ENCODE measurements at regions not wholly inside any gene's neighbourhood (a gene's known extent, or its start where the extent isn't known, plus 50 kb on each side); places are given as distances from the start of the nearest gene placed in this dataset.

DNA sequence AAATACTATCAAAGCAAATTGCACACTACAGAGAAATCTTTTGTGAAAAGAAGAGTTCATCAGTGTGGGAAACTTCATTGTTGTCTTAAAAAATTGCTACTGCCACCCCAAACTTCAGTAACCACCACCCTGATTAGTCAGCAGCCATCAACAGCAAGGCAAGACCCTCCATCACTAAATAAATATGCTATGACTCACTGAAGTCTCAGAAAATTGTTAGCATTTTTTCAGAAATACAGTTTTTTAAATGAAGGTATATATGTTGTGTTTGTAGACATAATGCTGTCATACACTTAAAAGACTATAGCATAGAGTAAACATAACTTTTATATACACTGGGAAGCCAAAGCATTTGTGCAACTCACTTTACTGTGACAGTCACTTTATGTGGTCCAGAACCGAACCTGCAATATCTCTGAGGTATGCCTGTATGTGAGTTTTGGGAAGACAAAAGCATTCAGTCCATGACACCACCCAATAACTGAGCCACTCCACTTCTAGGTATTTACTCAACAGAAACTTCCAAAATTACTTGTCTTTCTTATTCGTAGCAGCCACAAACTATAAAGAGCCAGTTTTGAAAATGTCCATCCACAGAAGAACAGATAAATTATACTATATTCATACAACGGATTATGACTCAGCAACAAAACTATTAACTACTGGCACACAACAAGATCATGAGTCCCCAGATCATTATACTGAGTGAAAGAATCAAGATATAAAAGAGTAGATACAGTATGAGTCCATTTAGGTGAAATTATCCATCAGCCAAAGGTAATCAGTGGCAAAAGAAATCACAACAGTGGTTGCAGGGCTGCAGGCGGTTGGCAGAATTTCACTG lies 649.6 kb downstream of the BCL11B start:
- TF ChIP-seq, protein P1, sequence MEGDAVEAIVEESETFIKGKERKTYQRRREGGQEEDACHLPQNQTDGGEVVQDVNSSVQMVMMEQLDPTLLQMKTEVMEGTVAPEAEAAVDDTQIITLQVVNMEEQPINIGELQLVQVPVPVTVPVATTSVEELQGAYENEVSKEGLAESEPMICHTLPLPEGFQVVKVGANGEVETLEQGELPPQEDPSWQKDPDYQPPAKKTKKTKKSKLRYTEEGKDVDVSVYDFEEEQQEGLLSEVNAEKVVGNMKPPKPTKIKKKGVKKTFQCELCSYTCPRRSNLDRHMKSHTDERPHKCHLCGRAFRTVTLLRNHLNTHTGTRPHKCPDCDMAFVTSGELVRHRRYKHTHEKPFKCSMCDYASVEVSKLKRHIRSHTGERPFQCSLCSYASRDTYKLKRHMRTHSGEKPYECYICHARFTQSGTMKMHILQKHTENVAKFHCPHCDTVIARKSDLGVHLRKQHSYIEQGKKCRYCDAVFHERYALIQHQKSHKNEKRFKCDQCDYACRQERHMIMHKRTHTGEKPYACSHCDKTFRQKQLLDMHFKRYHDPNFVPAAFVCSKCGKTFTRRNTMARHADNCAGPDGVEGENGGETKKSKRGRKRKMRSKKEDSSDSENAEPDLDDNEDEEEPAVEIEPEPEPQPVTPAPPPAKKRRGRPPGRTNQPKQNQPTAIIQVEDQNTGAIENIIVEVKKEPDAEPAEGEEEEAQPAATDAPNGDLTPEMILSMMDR (IDR thresholded peaks at IDR 0.05): no peak

DNA sequence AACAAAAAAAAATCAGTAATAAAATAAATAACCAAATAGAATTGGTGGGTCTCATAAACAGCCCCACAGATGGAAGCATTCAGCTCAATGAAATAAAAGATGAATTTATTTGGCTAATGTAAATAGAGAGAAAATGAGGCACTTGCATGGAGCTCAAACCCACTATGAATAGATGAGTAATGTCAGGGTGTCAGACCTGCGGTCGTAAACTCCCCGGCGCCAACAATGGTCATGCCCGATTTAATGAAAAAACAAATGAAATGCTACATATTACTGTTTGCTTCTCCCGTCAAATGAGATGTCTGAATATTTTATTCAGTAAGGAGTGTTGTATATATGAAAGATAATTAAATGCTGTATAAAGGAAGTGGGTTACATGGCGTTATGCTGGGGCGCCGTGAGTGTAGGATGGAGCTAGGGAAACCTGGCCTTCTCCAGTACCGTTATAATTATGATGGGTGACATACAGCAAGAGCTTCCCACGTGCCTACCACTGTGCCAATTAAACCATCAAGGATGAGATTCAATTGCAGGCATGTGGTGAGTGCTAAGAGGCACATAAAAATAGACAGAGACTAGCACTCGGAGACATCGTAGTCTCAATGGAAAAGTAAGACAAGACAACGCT lies 648.1 kb downstream of the BCL11B start:
- no peak overlapping the region for H3K27ac ChIP-seq
- no peak for TF ChIP-seq ZFX (IDR thresholded peaks at IDR 0.05; ENCODE audit: borderline replicate concordance)
- TF ChIP-seq, protein P1 (IDR thresholded peaks at IDR 0.05): no peak

More for the DNA sequence above, 649.6 kb downstream of the BCL11B start:
- no peak overlapping the region for H3K27ac ChIP-seq

DNA sequence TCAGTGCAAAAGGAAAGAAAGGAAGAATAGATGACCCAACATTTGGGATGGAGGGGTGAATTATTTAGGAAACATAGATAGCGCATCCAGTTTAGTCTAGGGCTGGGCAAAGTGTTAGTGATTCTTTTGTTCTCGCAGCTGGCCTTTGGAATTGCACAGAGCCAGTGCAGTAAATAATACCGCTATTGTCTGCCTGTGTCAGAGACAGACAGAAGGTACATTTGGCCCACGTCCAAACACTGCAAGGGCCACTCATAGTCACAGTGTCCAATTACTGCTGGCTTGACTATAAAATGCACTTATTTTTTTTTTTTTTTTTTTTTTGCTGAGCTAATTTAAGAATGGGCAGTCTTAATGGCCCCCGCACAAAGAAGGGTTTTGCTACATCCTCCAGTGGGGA lies 638.6 kb downstream of the BCL11B start:
- TF ChIP-seq, protein P1 (IDR thresholded peaks at IDR 0.05): no peak
- no peak overlapping the region for H3K27ac ChIP-seq

DNA sequence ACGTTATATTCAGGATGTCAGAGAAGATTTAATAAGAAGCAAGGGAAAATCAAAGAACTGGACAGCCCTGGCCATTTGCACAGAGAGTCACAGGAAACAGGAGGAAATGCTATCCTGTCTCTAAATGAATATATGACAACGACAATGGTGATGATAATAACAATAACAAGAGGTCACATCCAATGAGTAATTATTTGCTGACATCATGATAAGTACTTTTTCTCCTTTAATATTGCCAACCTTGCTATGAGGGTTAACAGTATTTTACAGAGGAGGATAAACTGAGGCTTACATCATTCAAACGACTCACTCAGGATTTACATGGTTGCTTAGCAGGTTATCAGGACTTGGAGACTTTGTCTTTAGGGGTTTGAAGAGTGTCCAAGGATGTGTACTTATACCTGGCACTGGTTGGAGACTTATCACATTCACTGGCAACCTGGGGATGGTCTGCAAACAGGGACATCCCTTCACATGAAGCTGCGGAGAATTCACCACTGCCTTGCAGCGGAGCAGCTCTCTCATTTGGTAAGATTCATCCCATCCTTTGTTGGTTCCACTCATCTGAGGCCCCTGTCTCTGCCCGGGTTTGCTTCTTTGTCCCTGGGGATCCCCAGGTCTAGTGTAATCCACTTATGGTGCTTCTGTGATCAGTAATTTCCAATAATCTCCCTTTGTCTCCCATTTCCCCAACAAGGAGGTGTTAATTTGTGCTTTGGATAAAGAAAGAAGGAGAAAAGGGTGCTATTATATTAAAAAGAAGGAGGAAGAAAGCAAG lies 637.8 kb downstream of the BCL11B start:
- no peak overlapping the region for H3K27ac ChIP-seq
- TF ChIP-seq, protein P1 (IDR thresholded peaks at IDR 0.05): no peak
- TF ChIP-seq ZFX (IDR thresholded peaks at IDR 0.05; ENCODE audit: borderline replicate concordance): no peak

DNA sequence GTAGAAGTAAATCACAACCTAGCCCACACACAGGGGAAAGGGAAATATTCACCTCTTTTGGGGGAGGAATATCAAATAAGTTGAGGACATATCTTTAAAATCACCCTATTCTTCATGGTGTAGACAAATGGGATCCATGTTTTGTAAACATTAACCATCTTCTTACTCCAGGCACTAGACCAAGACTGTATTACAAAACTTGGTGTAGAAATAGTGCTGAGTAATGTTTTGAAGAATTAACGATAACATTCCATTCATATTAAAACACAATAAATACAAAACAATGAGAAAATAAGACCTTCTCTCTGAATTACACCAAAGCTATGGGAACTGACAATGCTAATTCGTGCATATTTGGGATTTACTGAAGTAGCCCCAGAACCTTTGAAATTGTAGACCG lies 633.6 kb downstream of the BCL11B start:
- H3K27ac ChIP-seq: no peak overlapping the region
- TF ChIP-seq ZFX (IDR thresholded peaks at IDR 0.05; ENCODE audit: borderline replicate concordance): no peak
- TF ChIP-seq, protein P1 (IDR thresholded peaks at IDR 0.05): no peak

DNA sequence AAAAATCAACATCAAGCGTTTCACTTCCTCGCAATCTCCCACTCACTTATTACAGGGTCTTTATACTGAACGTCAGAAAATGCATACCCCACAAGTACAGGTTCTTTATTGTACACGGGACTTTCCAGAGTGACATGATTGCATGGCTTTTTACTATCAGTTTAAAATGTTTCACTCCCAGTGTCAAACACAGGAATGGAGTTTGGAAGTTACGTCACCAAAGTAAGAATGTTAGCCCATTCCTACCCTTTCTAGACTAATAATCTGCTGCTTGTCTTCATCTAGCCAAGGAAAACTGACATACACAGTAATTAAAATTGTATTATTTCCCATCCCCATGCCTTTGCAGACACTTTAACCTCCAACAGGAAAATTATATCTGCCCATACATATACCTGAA lies 624.2 kb downstream of the BCL11B start:
- no peak for TF ChIP-seq ZFX (IDR thresholded peaks at IDR 0.05; ENCODE audit: borderline replicate concordance)
- TF ChIP-seq, protein P1 (IDR thresholded peaks at IDR 0.05): no peak
- H3K27ac ChIP-seq: no peak overlapping the region
